ENCODE measurements at regions not wholly inside any gene's neighbourhood (a gene's known extent, or its start where the extent isn't known, plus 50 kb on each side); places are given as distances from the start of the nearest gene placed in this dataset.

GRCh38 chr2:18690342-18690741 is 101.0 kb upstream of the NT5C1B start:
- H3K9me1 ChIP-seq (ENCODE audit: control insufficient read depth, insufficient read depth, low read length) = no peaks in the 10 kb centered on the region
- POLR2A ChIA-PET = no interaction called here
- no peaks in the 10 kb centered on the region for H3K27me3 ChIP-seq (ENCODE audit: control insufficient read depth in 2 of 2, insufficient read depth in 2 of 2, low read length in 2 of 2)
- intact Hi-C loops (cut with micrococcal nuclease) (no loop called here), in situ Hi-C loops (cut with MboI) (no loop called here)
- H3K36me3 ChIP-seq (ENCODE audit: control insufficient read depth, insufficient read depth, low read length) = no peaks in the 10 kb centered on the region
- DNase-seq (ENCODE audit: extremely low read depth in 1 of 4, low spot score in 3 of 4) = no peak
- H3K27ac ChIP-seq (ENCODE audit: extremely low read depth, low read depth, low read length) = no peak overlapping the region
- no peaks in the 10 kb centered on the region for H3K4me1 ChIP-seq (replicated peaks in 1 of 2; ENCODE audit: control insufficient read depth in 2 of 2, insufficient read depth in 2 of 2, low read length in 2 of 2)
- no peak overlapping the region for H3K4me2 ChIP-seq (ENCODE audit: insufficient read depth, low read length)
- no peaks in the 10 kb centered on the region for H4K20me1 ChIP-seq (replicated peaks; ENCODE audit: control insufficient read depth, insufficient read depth, low read length)
- H3K9ac ChIP-seq (ENCODE audit: insufficient read depth in 1 of 2, low read depth in 2 of 2, low read length in 2 of 2) = no peak overlapping the region
- WGBS (ENCODE audit: insufficient coverage, low coverage, missing lambda C conversion rate) = 3% methylated on average over 6 of the region's 6 CpGs
- BruUV-seq (replicated peaks) = no TSS peak
- H3K4me3 ChIP-seq = no peak overlapping the region
- H3K79me2 ChIP-seq (ENCODE audit: control insufficient read depth, insufficient read depth, low read length) = no peaks in the 10 kb centered on the region
- no peaks in the 10 kb centered on the region for H3K9me3 ChIP-seq (replicated peaks; ENCODE audit: control insufficient read depth, insufficient read depth, low read depth, low read length)
- H2AFZ ChIP-seq (ENCODE audit: low read depth, low read length) = no peak overlapping the region
- no peak for ATAC-seq
- no peak for FAIRE-seq
- CTCF ChIA-PET (ENCODE audit: low intra/inter-chr PET ratio) = no interaction called here
- TF ChIP-seq, protein P1, sequence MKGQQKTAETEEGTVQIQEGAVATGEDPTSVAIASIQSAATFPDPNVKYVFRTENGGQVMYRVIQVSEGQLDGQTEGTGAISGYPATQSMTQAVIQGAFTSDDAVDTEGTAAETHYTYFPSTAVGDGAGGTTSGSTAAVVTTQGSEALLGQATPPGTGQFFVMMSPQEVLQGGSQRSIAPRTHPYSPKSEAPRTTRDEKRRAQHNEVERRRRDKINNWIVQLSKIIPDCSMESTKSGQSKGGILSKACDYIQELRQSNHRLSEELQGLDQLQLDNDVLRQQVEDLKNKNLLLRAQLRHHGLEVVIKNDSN (CRISPR knock-in tag; IDR thresholded peaks at IDR 0.05) = no peak
- TF ChIP-seq ZBTB5 (IDR thresholded peaks at IDR 0.05) (no peak), CBX3 (IDR thresholded peaks at IDR 0.05; ENCODE audit: borderline replicate concordance in 1 of 2, low read length in 2 of 2) (no peak), TSC22D4 (tag; IDR thresholded peaks at IDR 0.05) (no peak), ATF1 (CRISPR knock-in tag; IDR thresholded peaks at IDR 0.05) (no peak), ATF1 (tag; IDR thresholded peaks at IDR 0.05) (no peak), KLF10 (CRISPR knock-in tag; IDR thresholded peaks at IDR 0.05) (no peak), ZC3H11A (IDR thresholded peaks at IDR 0.05; ENCODE audit: low read depth, low read length) (no peak), THAP12 (CRISPR knock-in tag; IDR thresholded peaks at IDR 0.05) (no peak), PRMT5 (CRISPR knock-in tag; IDR thresholded peaks at IDR 0.05) (no peak), ZNF282 (CRISPR knock-in tag; IDR thresholded peaks at IDR 0.05) (no peak)
- TF ChIP-seq, protein P2, sequence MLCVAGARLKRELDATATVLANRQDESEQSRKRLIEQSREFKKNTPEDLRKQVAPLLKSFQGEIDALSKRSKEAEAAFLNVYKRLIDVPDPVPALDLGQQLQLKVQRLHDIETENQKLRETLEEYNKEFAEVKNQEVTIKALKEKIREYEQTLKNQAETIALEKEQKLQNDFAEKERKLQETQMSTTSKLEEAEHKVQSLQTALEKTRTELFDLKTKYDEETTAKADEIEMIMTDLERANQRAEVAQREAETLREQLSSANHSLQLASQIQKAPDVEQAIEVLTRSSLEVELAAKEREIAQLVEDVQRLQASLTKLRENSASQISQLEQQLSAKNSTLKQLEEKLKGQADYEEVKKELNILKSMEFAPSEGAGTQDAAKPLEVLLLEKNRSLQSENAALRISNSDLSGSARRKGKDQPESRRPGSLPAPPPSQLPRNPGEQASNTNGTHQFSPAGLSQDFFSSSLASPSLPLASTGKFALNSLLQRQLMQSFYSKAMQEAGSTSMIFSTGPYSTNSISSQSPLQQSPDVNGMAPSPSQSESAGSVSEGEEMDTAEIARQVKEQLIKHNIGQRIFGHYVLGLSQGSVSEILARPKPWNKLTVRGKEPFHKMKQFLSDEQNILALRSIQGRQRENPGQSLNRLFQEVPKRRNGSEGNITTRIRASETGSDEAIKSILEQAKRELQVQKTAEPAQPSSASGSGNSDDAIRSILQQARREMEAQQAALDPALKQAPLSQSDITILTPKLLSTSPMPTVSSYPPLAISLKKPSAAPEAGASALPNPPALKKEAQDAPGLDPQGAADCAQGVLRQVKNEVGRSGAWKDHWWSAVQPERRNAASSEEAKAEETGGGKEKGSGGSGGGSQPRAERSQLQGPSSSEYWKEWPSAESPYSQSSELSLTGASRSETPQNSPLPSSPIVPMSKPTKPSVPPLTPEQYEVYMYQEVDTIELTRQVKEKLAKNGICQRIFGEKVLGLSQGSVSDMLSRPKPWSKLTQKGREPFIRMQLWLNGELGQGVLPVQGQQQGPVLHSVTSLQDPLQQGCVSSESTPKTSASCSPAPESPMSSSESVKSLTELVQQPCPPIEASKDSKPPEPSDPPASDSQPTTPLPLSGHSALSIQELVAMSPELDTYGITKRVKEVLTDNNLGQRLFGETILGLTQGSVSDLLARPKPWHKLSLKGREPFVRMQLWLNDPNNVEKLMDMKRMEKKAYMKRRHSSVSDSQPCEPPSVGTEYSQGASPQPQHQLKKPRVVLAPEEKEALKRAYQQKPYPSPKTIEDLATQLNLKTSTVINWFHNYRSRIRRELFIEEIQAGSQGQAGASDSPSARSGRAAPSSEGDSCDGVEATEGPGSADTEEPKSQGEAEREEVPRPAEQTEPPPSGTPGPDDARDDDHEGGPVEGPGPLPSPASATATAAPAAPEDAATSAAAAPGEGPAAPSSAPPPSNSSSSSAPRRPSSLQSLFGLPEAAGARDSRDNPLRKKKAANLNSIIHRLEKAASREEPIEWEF (CRISPR knock-in tag; IDR thresholded peaks at IDR 0.05) = no peak
- TF ChIP-seq, protein P3, sequence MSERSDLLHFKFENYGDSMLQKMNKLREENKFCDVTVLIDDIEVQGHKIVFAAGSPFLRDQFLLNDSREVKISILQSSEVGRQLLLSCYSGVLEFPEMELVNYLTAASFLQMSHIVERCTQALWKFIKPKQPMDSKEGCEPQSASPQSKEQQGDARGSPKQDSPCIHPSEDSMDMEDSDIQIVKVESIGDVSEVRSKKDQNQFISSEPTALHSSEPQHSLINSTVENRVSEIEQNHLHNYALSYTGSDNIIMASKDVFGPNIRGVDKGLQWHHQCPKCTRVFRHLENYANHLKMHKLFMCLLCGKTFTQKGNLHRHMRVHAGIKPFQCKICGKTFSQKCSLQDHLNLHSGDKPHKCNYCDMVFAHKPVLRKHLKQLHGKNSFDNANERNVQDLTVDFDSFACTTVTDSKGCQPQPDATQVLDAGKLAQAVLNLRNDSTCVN (CRISPR knock-in tag; IDR thresholded peaks at IDR 0.05) = no peak
